ENCODE measurements at regions not wholly inside any gene's neighbourhood (a gene's known extent, or its start where the extent isn't known, plus 50 kb on each side); places are given as distances from the start of the nearest gene placed in this dataset.

- TF ChIP-seq POLR2A (IDR thresholded peaks at IDR 0.05) = no peak
- TF ChIP-seq, protein P1, sequence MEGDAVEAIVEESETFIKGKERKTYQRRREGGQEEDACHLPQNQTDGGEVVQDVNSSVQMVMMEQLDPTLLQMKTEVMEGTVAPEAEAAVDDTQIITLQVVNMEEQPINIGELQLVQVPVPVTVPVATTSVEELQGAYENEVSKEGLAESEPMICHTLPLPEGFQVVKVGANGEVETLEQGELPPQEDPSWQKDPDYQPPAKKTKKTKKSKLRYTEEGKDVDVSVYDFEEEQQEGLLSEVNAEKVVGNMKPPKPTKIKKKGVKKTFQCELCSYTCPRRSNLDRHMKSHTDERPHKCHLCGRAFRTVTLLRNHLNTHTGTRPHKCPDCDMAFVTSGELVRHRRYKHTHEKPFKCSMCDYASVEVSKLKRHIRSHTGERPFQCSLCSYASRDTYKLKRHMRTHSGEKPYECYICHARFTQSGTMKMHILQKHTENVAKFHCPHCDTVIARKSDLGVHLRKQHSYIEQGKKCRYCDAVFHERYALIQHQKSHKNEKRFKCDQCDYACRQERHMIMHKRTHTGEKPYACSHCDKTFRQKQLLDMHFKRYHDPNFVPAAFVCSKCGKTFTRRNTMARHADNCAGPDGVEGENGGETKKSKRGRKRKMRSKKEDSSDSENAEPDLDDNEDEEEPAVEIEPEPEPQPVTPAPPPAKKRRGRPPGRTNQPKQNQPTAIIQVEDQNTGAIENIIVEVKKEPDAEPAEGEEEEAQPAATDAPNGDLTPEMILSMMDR (IDR thresholded peaks at IDR 0.05) = no peak
Measured at GRCh38 chr13:104683789-104684188, 1617.6 kb upstream of the SLC10A2 start.
